ENCODE measurements at regions not wholly inside any gene's neighbourhood (a gene's known extent, or its start where the extent isn't known, plus 50 kb on each side); places are given as distances from the start of the nearest gene placed in this dataset.

DNA sequence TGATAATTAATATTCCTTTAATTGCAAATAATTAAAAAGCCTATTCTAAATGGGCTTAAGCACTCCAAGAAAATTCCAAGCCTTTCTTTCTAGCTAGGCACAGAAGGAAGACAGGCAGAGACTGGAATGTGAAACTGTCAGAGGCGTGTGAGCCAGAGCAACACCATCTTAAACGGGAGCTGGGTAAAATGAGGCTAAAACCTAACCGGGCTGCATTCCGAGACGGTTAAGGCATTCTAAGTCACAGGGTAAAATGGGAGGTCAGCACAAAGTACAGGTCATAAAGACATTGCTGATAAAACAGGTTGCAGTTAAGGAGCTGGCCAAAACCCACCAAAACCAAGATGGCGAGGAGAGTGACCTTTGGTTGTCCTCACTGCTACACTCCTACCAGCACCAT lies 300.4 kb downstream of the SLITRK6 start:
- no peak overlapping the region for H3K4me3 ChIP-seq
- intact Hi-C loops (cut with DNase I): no loop called here
- no peaks in the 10 kb centered on the region for H3K27me3 ChIP-seq
- H3K4me1 ChIP-seq: no peaks in the 10 kb centered on the region
- H3K36me3 ChIP-seq: no peaks in the 10 kb centered on the region
- 85 to 94% methylated on average over 6 of the region's 6 CpGs for WGBS, 2 donors
- TF ChIP-seq CTCF (IDR thresholded peaks at IDR 0.05) (no peak), POLR2A (IDR thresholded peaks at IDR 0.05) (no peak)
- DNase-seq: no peak
- H3K9me3 ChIP-seq: no peaks in the 10 kb centered on the region
- H3K27ac ChIP-seq: no peak overlapping the region

GRCh38 chr13:85497652-85498051 lies 301.6 kb downstream of the SLITRK6 start:
- no peaks in the 10 kb centered on the region for H3K27me3 ChIP-seq
- 29% methylated on average over 2 of the region's 2 CpGs for WGBS, 2 donors
- no peaks in the 10 kb centered on the region for H3K4me1 ChIP-seq
- no peak for TF ChIP-seq POLR2A (IDR thresholded peaks at IDR 0.05)
- no peak for TF ChIP-seq CTCF (IDR thresholded peaks at IDR 0.05)
- H3K36me3 ChIP-seq: no peaks in the 10 kb centered on the region
- no peak for DNase-seq
- intact Hi-C loops (cut with DNase I): no loop called here
- no peaks in the 10 kb centered on the region for H3K9me3 ChIP-seq
- H3K27ac ChIP-seq: no peak overlapping the region
- no peak overlapping the region for H3K4me3 ChIP-seq

GRCh38 chr13:85492283-85492682 lies 306.9 kb downstream of the SLITRK6 start:
- Histone ChIP-seq H3K4me1 (no peaks in the 10 kb centered on the region), H3K9me3 (no peaks in the 10 kb centered on the region), H3K36me3 (no peaks in the 10 kb centered on the region), H3K27me3 (no peaks in the 10 kb centered on the region), H3K4me3 (no peak overlapping the region), H3K27ac (no peak overlapping the region)
- WGBS, 2 donors: 91 to 93% methylated on average over 4 of the region's 4 CpGs
- no peak for TF ChIP-seq CTCF (IDR thresholded peaks at IDR 0.05)
- no peak for TF ChIP-seq POLR2A (IDR thresholded peaks at IDR 0.05)
- no peak for DNase-seq
- intact Hi-C loops (cut with DNase I): no loop called here

- H3K36me3 ChIP-seq: no peaks in the 10 kb centered on the region
- no peak overlapping the region for H3K4me3 ChIP-seq
- no peaks in the 10 kb centered on the region for H3K4me1 ChIP-seq
- no peak for DNase-seq
- no peaks in the 10 kb centered on the region for H3K9me3 ChIP-seq
- no peak for TF ChIP-seq POLR2A (IDR thresholded peaks at IDR 0.05)
- TF ChIP-seq CTCF (IDR thresholded peaks at IDR 0.05): no peak
- no peaks in the 10 kb centered on the region for H3K27me3 ChIP-seq
- intact Hi-C loops (cut with DNase I): no loop called here
- no peak overlapping the region for H3K27ac ChIP-seq
Observed at GRCh38 chr13:85486663-85487062, 312.6 kb downstream of the SLITRK6 start.

GRCh38 chr13:85473144-85473543 lies 326.1 kb downstream of the SLITRK6 start:
- H3K27ac ChIP-seq: no peak overlapping the region
- H3K36me3 ChIP-seq: no peaks in the 10 kb centered on the region
- WGBS, 2 donors: 77 to 82% methylated on average over 2 of the region's 2 CpGs
- no peak overlapping the region for H3K4me3 ChIP-seq
- no peak for DNase-seq
- H3K27me3 ChIP-seq: no peaks in the 10 kb centered on the region
- intact Hi-C loops (cut with DNase I): no loop called here
- no peaks in the 10 kb centered on the region for H3K4me1 ChIP-seq
- H3K9me3 ChIP-seq: no peaks in the 10 kb centered on the region
- TF ChIP-seq POLR2A (IDR thresholded peaks at IDR 0.05) (no peak), CTCF (IDR thresholded peaks at IDR 0.05) (no peak)

All from esophagus squamous epithelium (tissue), 5 donors.